ENCODE measurements at regions not wholly inside any gene's neighbourhood (a gene's known extent, or its start where the extent isn't known, plus 50 kb on each side); places are given as distances from the start of the nearest gene placed in this dataset.

- peak; percentile 52 for DNase-seq (ENCODE audit: low read depth, low spot score)
- in situ Hi-C loops (cut with HindIII; ENCODE audit: low pct_unique_long_range_greater_than_20kb, low sequenced_read_pairs): no loop called here
Measured at GRCh38 chr5:92424785-92425426, 1041.8 kb upstream of the ARRDC3 start.

GRCh38 chr5:92421942-92422341 lies 1038.8 kb upstream of the ARRDC3 start:
- in situ Hi-C loops (cut with HindIII; ENCODE audit: low pct_unique_long_range_greater_than_20kb, low sequenced_read_pairs): no loop called here
- no peak for DNase-seq (ENCODE audit: low read depth, low spot score)

GRCh38 chr5:92421196-92421595 lies 1038.1 kb upstream of the ARRDC3 start:
- DNase-seq (ENCODE audit: low read depth, low spot score): no peak
- in situ Hi-C loops (cut with HindIII; ENCODE audit: low pct_unique_long_range_greater_than_20kb, low sequenced_read_pairs): no loop called here

GRCh38 chr5:92419261-92419660 lies 1036.1 kb upstream of the ARRDC3 start:
- in situ Hi-C loops (cut with HindIII; ENCODE audit: low pct_unique_long_range_greater_than_20kb, low sequenced_read_pairs): no loop called here
- DNase-seq (ENCODE audit: low read depth, low spot score): no peak

GRCh38 chr5:92418341-92418740 lies 1035.2 kb upstream of the ARRDC3 start:
- DNase-seq (ENCODE audit: low read depth, low spot score): no peak
- in situ Hi-C loops (cut with HindIII; ENCODE audit: low pct_unique_long_range_greater_than_20kb, low sequenced_read_pairs): no loop called here

GRCh38 chr5:92409134-92409533 lies 1026.0 kb upstream of the ARRDC3 start:
- in situ Hi-C loops (cut with HindIII; ENCODE audit: low pct_unique_long_range_greater_than_20kb, low sequenced_read_pairs): no loop called here
- DNase-seq (ENCODE audit: low read depth, low spot score): no peak

GRCh38 chr5:92402956-92403702 lies 1020.0 kb upstream of the ARRDC3 start:
- no peak for DNase-seq (ENCODE audit: low read depth, low spot score)
- in situ Hi-C loops (cut with HindIII; ENCODE audit: low pct_unique_long_range_greater_than_20kb, low sequenced_read_pairs): no loop called here

GRCh38 chr5:92402045-92402444 lies 1018.9 kb upstream of the ARRDC3 start:
- in situ Hi-C loops (cut with HindIII; ENCODE audit: low pct_unique_long_range_greater_than_20kb, low sequenced_read_pairs): no loop called here
- no peak for DNase-seq (ENCODE audit: low read depth, low spot score)

- in situ Hi-C loops (cut with HindIII; ENCODE audit: low pct_unique_long_range_greater_than_20kb, low sequenced_read_pairs): no loop called here
- DNase-seq (ENCODE audit: low read depth, low spot score): no peak
Measured at GRCh38 chr5:92401492-92401891, 1018.4 kb upstream of the ARRDC3 start.

- in situ Hi-C loops (cut with HindIII; ENCODE audit: low pct_unique_long_range_greater_than_20kb, low sequenced_read_pairs): no loop called here
- DNase-seq (ENCODE audit: low read depth, low spot score): no peak
Measured at GRCh38 chr5:92394936-92395335, 1011.8 kb upstream of the ARRDC3 start.

GRCh38 chr5:92390657-92391056 lies 1007.5 kb upstream of the ARRDC3 start:
- in situ Hi-C loops (cut with HindIII; ENCODE audit: low pct_unique_long_range_greater_than_20kb, low sequenced_read_pairs): no loop called here

GRCh38 chr5:92380069-92380770 lies 997.1 kb upstream of the ARRDC3 start:
- in situ Hi-C loops (cut with HindIII; ENCODE audit: low pct_unique_long_range_greater_than_20kb, low sequenced_read_pairs): no loop called here
- DNase-seq (ENCODE audit: low read depth, low spot score): no peak

More at GRCh38 chr5:92390657-92391056, 1007.5 kb upstream of the ARRDC3 start:
- DNase-seq (ENCODE audit: low read depth, low spot score): no peak

- in situ Hi-C loops (cut with HindIII; ENCODE audit: low pct_unique_long_range_greater_than_20kb, low sequenced_read_pairs): no loop called here
- DNase-seq (ENCODE audit: low read depth, low spot score): no peak
Measured at GRCh38 chr5:92378966-92379611, 996.0 kb upstream of the ARRDC3 start.

- no peak for DNase-seq (ENCODE audit: low read depth, low spot score)
- in situ Hi-C loops (cut with HindIII; ENCODE audit: low pct_unique_long_range_greater_than_20kb, low sequenced_read_pairs): no loop called here
Measured at GRCh38 chr5:92374859-92375258, 991.7 kb upstream of the ARRDC3 start.

GRCh38 chr5:92372766-92373165 lies 989.6 kb upstream of the ARRDC3 start:
- DNase-seq (ENCODE audit: low read depth, low spot score): no peak
- in situ Hi-C loops (cut with HindIII; ENCODE audit: low pct_unique_long_range_greater_than_20kb, low sequenced_read_pairs): no loop called here

- DNase-seq (ENCODE audit: low read depth, low spot score): no peak
- in situ Hi-C loops (cut with HindIII; ENCODE audit: low pct_unique_long_range_greater_than_20kb, low sequenced_read_pairs): no loop called here
Measured at GRCh38 chr5:92371889-92372235, 988.7 kb upstream of the ARRDC3 start.

GRCh38 chr5:92371171-92371888 lies 988.2 kb upstream of the ARRDC3 start:
- DNase-seq (ENCODE audit: low read depth, low spot score): no peak
- in situ Hi-C loops (cut with HindIII; ENCODE audit: low pct_unique_long_range_greater_than_20kb, low sequenced_read_pairs): no loop called here

- DNase-seq (ENCODE audit: low read depth, low spot score): no peak
- in situ Hi-C loops (cut with HindIII; ENCODE audit: low pct_unique_long_range_greater_than_20kb, low sequenced_read_pairs): no loop called here
Measured at GRCh38 chr5:92370032-92370431, 986.9 kb upstream of the ARRDC3 start.
